Right renal cortex interstitium (tissue), 3 donors: ENCODE measurements at regions not wholly inside any gene's neighbourhood (a gene's known extent, or its start where the extent isn't known, plus 50 kb on each side); places are given as distances from the start of the nearest gene placed in this dataset.
"Not testable (repeated sequence)": the region's sequence is repeated elsewhere in the genome, so short reads cannot be mapped to it uniquely, and the experiment has no call there.

Source experiments
- DNase-seq, 3 donors: peaks; one replicate each; pipeline ENCODE4 v3.0.0-alpha.2; 2013; ENCODE audit warnings: low read depth in 3 of 3, low spot score in 2 of 3

DNA sequence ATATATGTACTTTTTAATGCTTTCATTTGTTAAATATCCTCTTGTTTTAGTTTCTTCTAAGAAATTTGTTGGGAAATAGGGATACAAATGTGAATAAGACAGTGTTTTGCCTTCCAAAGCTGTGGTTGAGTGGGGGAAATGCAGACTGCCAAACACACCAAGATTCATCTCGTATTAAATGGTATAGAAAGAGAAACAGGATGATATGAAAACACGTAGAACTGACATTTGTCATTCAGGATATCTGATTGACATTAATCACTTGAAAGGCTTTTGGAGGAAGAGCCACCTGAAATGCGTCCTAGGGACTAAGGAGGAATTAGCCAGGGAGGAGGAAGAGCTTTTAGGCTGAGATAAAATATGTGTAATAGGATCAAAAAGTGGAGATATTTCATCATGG lies 287.4 kb upstream of the SEMA3C start:
- no peak for DNase-seq

- DNase-seq, result no peak
These were observed 282.3 kb upstream of the SEMA3C start for GRCh38 chr7:81201188-81201587.

DNA sequence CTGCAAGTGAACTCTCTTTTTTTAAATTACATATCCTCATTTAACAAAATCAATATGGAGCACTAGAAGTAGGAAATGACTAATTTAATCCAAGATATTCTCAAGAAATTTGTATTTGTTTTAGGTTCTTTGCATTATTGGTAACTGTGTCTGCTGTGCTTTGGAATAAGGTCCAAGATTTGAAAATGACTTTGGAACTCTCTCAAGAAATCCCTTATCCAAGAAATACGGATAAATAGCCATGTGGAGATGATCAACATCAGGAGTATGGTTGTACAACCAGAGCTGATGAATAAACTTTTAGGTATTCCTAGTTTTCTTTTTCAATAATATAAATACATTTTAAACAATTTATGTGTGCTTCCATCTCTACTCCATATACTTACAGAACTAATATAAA lies 279.9 kb upstream of the SEMA3C start:
- no peak for DNase-seq

GRCh38 chr7:81197266-81197665 lies 278.4 kb upstream of the SEMA3C start:
- DNase-seq, result no peak

- no peak for DNase-seq
These were observed 276.2 kb upstream of the SEMA3C start for GRCh38 chr7:81195033-81195432.

DNA sequence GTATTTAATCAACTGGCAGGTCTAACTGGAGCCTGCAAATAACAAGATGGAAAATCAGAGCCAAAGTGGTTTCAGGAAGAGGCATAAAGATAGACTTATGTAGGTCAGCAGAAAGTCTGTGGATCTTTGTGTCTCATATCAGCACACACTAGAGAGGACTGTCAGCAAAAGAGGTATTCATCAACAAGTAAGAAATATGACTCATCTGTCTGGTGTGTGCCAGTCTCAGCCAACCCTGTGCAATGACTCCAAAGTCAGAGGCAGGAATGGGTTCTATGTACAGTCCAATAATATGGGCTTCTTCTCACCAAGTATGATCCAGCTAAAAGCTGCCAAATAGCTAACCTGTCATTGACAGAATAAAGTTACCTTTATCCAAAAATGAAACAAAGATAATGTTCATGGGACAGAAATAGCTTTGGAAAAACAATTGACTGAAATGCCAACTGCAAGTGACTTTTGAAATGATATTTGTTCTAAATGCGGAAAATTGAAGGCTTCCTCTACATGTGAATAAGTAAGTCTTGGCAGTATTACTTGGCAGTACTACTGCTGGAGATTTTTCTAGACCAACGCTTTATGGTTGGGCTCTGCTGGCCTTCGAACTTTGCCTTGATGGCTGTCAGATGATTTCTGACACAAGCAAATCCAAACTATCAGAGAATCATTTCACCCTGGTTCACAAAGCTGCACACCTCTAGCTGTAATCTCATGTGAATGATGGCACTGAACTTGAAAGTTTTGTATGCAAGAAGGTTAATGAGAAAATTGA lies 272.3 kb upstream of the SEMA3C start:
- no peak for DNase-seq

DNA sequence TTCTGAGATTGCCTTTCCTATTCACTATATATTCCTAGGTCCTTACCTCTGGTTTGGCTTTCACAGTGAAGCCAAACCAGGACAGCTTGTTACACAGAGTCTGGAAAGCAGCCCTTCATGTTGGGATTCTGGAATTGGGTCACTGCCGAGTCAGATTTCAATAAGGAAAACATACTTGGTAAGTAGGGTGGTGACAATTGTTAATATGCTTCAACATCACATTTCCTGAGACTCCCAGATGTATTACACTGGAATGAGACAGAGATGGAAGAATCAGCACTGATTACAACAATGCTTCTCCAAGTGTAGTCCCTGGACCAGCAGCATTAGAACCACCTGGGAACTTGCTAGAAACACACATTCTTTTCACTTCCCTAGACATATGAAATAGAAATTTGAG lies 268.9 kb upstream of the SEMA3C start:
- no peak for DNase-seq

GRCh38 chr7:81186691-81187090 lies 267.8 kb upstream of the SEMA3C start:
- DNase-seq, result no peak

GRCh38 chr7:81185072-81185471 lies 266.2 kb upstream of the SEMA3C start:
- DNase-seq, result no peak

- no peak for DNase-seq
These were observed 264.5 kb upstream of the SEMA3C start for GRCh38 chr7:81183326-81183725.

GRCh38 chr7:81182056-81182455 lies 263.2 kb upstream of the SEMA3C start:
- DNase-seq, result not testable (repeated sequence)

DNA sequence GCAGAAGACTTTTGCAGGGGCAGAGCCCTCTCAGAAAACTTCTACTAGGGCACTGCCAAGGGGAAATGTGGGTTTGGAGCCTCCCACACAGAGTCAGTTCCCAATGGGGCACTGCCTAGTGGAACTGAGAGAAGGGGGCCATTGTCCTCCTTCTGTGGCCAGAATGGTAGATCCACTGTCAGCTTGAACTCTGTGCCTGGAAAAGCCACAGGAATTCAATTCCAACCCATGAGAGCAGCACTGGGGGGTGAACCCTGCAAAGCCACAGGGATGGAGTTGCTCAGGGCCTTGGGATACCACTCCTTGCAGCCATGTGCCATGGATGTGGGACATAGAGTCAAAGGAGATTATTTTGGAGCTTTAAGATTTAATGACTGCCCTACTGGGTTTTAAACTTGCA lies 262.2 kb upstream of the SEMA3C start:
- DNase-seq, result no peak

GRCh38 chr7:81180573-81180972 lies 261.7 kb upstream of the SEMA3C start:
- DNase-seq, result no peak

GRCh38 chr7:81175275-81175940 lies 256.6 kb upstream of the SEMA3C start:
- DNase-seq, result no peak

GRCh38 chr7:81173766-81174281 lies 255.0 kb upstream of the SEMA3C start:
- no peak for DNase-seq

DNA sequence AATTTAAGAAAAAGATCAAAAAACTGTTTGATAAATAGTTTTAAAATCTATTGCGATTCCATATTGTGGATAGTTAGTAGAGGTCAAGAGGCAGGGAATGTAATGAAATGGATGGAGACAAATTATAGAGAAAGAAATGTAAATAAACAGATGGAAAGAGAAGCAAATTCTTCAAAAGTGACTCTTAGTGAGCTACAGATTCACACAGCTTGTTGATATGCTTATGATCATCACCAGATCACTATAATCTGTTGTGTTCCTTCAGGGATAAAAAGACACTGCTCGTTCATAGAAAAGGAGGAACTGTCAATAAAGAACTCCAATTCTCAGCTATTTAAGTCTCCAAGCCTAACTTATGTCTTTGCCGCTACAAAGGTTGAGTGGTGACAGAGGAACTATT lies 251.4 kb upstream of the SEMA3C start:
- no peak for DNase-seq

DNA sequence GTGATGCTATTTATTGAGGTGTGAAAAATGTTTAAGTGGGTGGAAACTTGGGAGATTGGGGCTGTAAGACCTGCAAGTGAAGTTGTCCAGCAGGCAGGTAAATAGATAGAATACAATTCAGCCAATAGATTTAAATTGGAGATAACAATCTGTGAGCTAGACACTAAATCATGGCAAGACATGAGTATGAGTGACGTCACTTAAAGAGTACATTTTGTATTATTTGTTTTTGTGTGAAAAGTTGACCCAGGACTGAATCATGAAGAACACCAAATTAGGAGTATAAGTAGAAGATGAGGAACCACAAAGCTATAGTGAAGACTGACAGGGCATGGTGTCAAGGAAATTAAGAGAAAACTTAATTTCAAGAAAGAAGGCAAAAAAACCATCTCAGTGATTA lies 249.1 kb upstream of the SEMA3C start:
- no peak for DNase-seq

GRCh38 chr7:81165070-81165469 lies 246.2 kb upstream of the SEMA3C start:
- DNase-seq, result no peak

- DNase-seq, result no peak
These were observed 244.1 kb upstream of the SEMA3C start for GRCh38 chr7:81162771-81163525.

- DNase-seq, result no peak
These were observed 243.4 kb upstream of the SEMA3C start for GRCh38 chr7:81162234-81162633.

- no peak for DNase-seq
These were observed 242.7 kb upstream of the SEMA3C start for GRCh38 chr7:81161451-81162075.
